ENCODE measurements at regions not wholly inside any gene's neighbourhood (a gene's known extent, or its start where the extent isn't known, plus 50 kb on each side); places are given as distances from the start of the nearest gene placed in this dataset.

- TF ChIP-seq POLR2A (IDR thresholded peaks at IDR 0.05; ENCODE audit: low read length), result no peak
- no peak for TF ChIP-seq GATA1 (IDR thresholded peaks at IDR 0.05; ENCODE audit: low read depth, low read length)
Observed at GRCh38 chr9:86751956-86752355, 195.3 kb downstream of the GAS1 start.

Data from erythroblast (primary cell).